ENCODE measurements at regions not wholly inside any gene's neighbourhood (a gene's known extent, or its start where the extent isn't known, plus 50 kb on each side); places are given as distances from the start of the nearest gene placed in this dataset.

DNA sequence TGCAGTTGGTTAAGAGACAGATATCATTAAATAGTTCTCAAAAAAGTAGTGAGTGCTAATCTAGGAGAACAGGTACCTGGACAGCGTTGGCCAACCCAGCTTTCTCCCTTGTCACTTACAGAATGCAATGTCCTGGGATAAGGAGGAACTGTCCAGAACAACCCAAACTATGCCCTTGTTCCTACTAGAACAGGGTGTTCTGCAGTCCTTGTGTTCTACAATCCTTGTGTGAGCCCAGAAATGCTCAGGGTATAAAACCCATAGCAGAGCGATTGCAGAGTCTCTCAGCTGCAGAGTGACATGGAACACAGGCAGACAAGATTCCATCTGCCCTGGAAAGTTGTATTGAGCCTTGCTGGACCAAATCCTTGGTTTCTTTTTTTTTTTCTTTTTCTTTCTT, 83.5 kb upstream of the VANGL1 start:
- no peak for TF ChIP-seq CTCF (conservative IDR thresholded peaks at IDR 0.05)
- no peak for TF ChIP-seq ZFX (IDR thresholded peaks at IDR 0.05)
- no peak overlapping the region for H3K27ac ChIP-seq

DNA sequence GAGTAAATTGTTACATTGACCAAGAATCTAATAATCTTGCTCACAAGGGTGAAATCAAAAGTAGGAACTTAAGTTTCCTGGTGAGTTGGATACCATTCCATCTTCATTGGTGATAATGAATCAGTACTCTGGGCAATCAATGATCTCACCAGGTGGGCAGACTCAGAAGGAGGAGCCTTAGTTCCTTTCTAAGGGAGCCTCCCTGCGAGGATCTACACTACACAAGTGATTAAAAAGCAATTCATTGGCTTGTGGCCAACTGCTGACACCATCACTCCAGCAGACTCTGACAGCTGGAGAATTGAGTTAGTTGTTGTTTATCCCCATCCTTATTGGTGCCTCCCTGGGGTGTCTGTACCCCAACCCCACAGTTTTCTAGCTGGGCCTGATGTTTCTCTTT, 84.1 kb upstream of the VANGL1 start:
- no peak overlapping the region for H3K27ac ChIP-seq
- TF ChIP-seq CTCF (conservative IDR thresholded peaks at IDR 0.05) (no peak), ZFX (IDR thresholded peaks at IDR 0.05) (no peak)

DNA sequence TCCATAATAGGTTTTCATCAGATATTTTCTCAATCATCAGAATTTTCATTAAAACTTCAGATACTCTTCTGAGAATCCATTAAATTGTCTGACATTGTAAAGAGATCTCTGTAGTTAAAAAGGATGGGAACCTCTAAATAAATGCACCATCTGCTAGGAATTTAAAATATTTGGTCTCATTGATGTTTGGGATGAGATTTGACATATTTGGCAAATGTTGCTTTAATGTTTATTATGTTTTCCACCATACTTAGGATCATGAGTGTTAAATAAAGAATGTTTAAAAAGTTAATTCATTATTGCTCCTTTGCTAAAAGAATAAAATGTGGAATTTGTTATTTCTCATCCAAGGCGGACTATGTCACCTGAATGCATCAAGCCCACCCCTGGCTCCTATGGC, 85.5 kb upstream of the VANGL1 start:
- H3K27ac ChIP-seq = no peak overlapping the region
- no peak for TF ChIP-seq CTCF (conservative IDR thresholded peaks at IDR 0.05)
- TF ChIP-seq ZFX (IDR thresholded peaks at IDR 0.05) = no peak

DNA sequence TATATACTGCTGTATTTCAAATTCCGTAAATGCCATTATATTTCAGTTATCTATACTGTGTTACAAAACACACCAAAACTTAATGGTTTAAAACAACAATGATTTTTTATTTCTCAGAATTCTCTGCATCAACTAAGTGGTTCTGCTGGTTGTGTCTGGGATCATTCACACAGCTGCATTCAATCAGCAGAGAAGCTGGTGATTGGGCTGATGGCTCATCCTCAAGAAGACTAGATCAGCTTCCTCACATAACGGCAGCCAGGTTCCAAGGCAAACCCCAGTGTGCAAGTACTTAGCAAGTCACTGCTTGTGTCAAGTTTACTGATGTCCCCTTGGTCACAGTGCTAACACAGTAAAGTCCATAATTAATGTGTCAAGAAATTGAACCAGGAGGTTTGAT, 86.3 kb upstream of the VANGL1 start:
- TF ChIP-seq CTCF (conservative IDR thresholded peaks at IDR 0.05) (no peak), ZFX (IDR thresholded peaks at IDR 0.05) (no peak)
- H3K27ac ChIP-seq = no peak overlapping the region

DNA sequence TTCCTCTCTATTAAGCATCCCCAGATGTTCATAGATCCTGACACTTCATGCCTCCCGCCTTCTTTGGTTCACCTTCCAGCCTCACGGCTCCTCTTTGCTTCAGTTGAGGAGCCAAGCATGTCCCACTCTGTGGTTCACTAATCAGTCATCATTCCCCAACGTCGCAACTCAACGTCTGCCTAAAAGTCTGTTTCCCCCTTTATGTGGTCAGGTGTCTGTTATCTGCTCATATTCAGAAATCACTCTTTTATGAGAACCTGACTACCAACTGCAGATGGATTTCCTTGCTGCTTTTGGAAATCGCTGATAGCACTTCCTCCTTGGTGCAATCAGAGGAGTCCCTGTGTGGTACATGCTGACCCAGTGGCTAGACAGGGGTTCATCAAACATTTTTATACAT, 94.1 kb upstream of the VANGL1 start:
- no peak for TF ChIP-seq CTCF (conservative IDR thresholded peaks at IDR 0.05)
- no peak for TF ChIP-seq ZFX (IDR thresholded peaks at IDR 0.05)
- no peak overlapping the region for H3K27ac ChIP-seq

DNA sequence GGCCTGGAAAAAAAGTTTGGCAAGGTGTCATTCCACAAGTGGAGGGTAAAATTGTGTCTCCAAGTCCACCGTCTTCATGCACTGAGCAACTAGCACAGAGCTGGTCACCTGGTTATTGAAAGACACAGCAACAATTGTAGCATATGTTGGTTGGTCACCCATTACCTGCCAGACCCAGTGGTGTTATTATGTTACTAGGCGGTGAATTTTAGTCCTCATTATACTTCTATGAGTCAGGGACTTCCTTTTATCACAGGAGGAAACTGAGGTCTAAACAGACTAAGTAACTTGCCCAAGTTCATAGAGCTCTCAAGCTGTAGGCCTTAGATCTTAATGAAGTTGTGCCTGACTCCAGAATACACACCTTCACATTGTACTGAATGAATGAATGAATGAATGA, 94.9 kb upstream of the VANGL1 start:
- H3K27ac ChIP-seq = no peak overlapping the region
- TF ChIP-seq CTCF (conservative IDR thresholded peaks at IDR 0.05) (no peak), ZFX (IDR thresholded peaks at IDR 0.05) (no peak)

GRCh38 chr1:115545791-115546733, 95.7 kb upstream of the VANGL1 start:
- peak; percentile 86 for TF ChIP-seq CTCF (conservative IDR thresholded peaks at IDR 0.05)
- no peak for TF ChIP-seq ZFX (IDR thresholded peaks at IDR 0.05)
- H3K27ac ChIP-seq = no peak overlapping the region

Data from C4-2B (cell line).